ENCODE measurements at regions not wholly inside any gene's neighbourhood (a gene's known extent, or its start where the extent isn't known, plus 50 kb on each side); places are given as distances from the start of the nearest gene placed in this dataset.

- TF ChIP-seq CTCF (conservative IDR thresholded peaks at IDR 0.05; ENCODE audit: low read length): no peak
- no peak for TF ChIP-seq EZH2phosphoT487 (IDR thresholded peaks at IDR 0.05; ENCODE audit: borderline replicate concordance)
Observed at GRCh38 chr20:22387452-22387851, 196.9 kb downstream of the FOXA2 start.

Measured in Loucy (cell line).